ENCODE measurements at regions not wholly inside any gene's neighbourhood (a gene's known extent, or its start where the extent isn't known, plus 50 kb on each side); places are given as distances from the start of the nearest gene placed in this dataset.

- DNase-seq (ENCODE audit: extremely low spot score), result no peak
- no peak for TF ChIP-seq CTCF (IDR thresholded peaks at IDR 0.05; ENCODE audit: control extremely low read depth, extremely low read depth, low read depth, missing control alignments)
- CTCF ChIA-PET, result interaction anchor here (1.1 kb wide), 1 partner anchor 151 kb away, joined by 3 read pairs; no protein-coding TSS in a partner anchor
- POLR2A ChIA-PET, result interaction anchor here (0.7 kb wide), 1 partner anchor 594 kb away, joined by 3 read pairs; no protein-coding TSS in a partner anchor
Observed at GRCh38 chr5:91839233-91839632, 456.1 kb upstream of the ARRDC3 start.

- no peak for TF ChIP-seq CTCF (IDR thresholded peaks at IDR 0.05; ENCODE audit: control extremely low read depth, extremely low read depth, low read depth, missing control alignments)
- ChIA-PET POLR2A (no interaction called here), CTCF (no interaction called here)
Observed at GRCh38 chr5:91830361-91830953, 447.3 kb upstream of the ARRDC3 start.

GRCh38 chr5:91825618-91826017 lies 442.5 kb upstream of the ARRDC3 start:
- CTCF ChIA-PET, result no interaction called here
- TF ChIP-seq CTCF (IDR thresholded peaks at IDR 0.05; ENCODE audit: control extremely low read depth, extremely low read depth, low read depth, missing control alignments), result no peak

More at GRCh38 chr5:91830361-91830953, 447.3 kb upstream of the ARRDC3 start:
- no peak for DNase-seq (ENCODE audit: extremely low spot score)

GRCh38 chr5:91824406-91824805 lies 441.3 kb upstream of the ARRDC3 start:
- no peak for DNase-seq (ENCODE audit: extremely low spot score)
- POLR2A ChIA-PET, result no interaction called here
- CTCF ChIA-PET, result no interaction called here
- TF ChIP-seq CTCF (IDR thresholded peaks at IDR 0.05; ENCODE audit: control extremely low read depth, extremely low read depth, low read depth, missing control alignments), result no peak

More at GRCh38 chr5:91825618-91826017, 442.5 kb upstream of the ARRDC3 start:
- DNase-seq (ENCODE audit: extremely low spot score), result no peak
- POLR2A ChIA-PET, result no interaction called here

GRCh38 chr5:91820874-91821273 lies 437.8 kb upstream of the ARRDC3 start:
- ChIA-PET CTCF (no interaction called here), POLR2A (no interaction called here)
- DNase-seq (ENCODE audit: extremely low spot score), result no peak
- no peak for TF ChIP-seq CTCF (IDR thresholded peaks at IDR 0.05; ENCODE audit: control extremely low read depth, extremely low read depth, low read depth, missing control alignments)

- CTCF ChIA-PET, result no interaction called here
- no peak for TF ChIP-seq CTCF (IDR thresholded peaks at IDR 0.05; ENCODE audit: control extremely low read depth, extremely low read depth, low read depth, missing control alignments)
- POLR2A ChIA-PET, result no interaction called here
- no peak for DNase-seq (ENCODE audit: extremely low spot score)
Observed at GRCh38 chr5:91816681-91817080, 433.6 kb upstream of the ARRDC3 start.

Data from GM10248 (cell line).